Liver (tissue), 8 donors: ENCODE measurements at regions not wholly inside any gene's neighbourhood (a gene's known extent, or its start where the extent isn't known, plus 50 kb on each side); places are given as distances from the start of the nearest gene placed in this dataset.
"Not testable (repeated sequence)": the region's sequence is repeated elsewhere in the genome, so short reads cannot be mapped to it uniquely, and the experiment has no call there.

Source experiments
- DNase-seq: peaks from one replicate; pipeline ENCODE4 v3.0.0-alpha.2; 2017; ENCODE audit warnings: low spot score
- H3K27ac ChIP-seq, 2 donors: one replicate each; pipeline ENCODE4 v1.7.0; 2013; ENCODE audit warnings: inconsistent platforms in 2 of 2, low read length in 2 of 2, control low read depth in 1 of 2, low read depth in 1 of 2, mild to moderate bottlenecking in 1 of 2
- H3K27me3 ChIP-seq, 4 donors: one replicate each; pipeline versions ENCODE4 v1.6.1 to v1.7.0; 2013; ENCODE audit warnings: low read length in 3 of 4, inconsistent platforms in 1 of 4, mild to moderate bottlenecking in 1 of 4, moderate library complexity in 1 of 4; ENCODE audit not compliant: control insufficient read depth in 4 of 4, insufficient read depth in 4 of 4
- H3K36me3 ChIP-seq, 4 donors: one replicate each; pipeline versions ENCODE4 v1.6.1 to v1.7.0; 2013; ENCODE audit warnings: low read length in 3 of 4, mild to moderate bottlenecking in 3 of 4, low read depth in 1 of 4, moderate library complexity in 1 of 4; ENCODE audit not compliant: control insufficient read depth in 4 of 4, insufficient read depth in 3 of 4
- H3K4me1 ChIP-seq, 4 donors: one replicate each; pipeline versions ENCODE4 v1.6.1 to v1.7.0; 2013; ENCODE audit warnings: low read length in 3 of 4, mild to moderate bottlenecking in 3 of 4, moderate library complexity in 1 of 4; ENCODE audit not compliant: control insufficient read depth in 4 of 4, insufficient read depth in 4 of 4
- H3K4me3 ChIP-seq, 3 donors: one replicate each; pipeline versions ENCODE4 v1.6.1 to v1.7.0; 2013; ENCODE audit warnings: low read length in 3 of 3, control low read depth in 1 of 3, low read depth in 1 of 3, mild to moderate bottlenecking in 1 of 3
- H3K9ac ChIP-seq, 2 donors: one replicate each; pipeline ENCODE4 v1.7.0; 2013; ENCODE audit warnings: low read length in 2 of 2, mild to moderate bottlenecking in 2 of 2, moderate library complexity in 2 of 2, control low read depth in 1 of 2, low read depth in 1 of 2
- H3K9me3 ChIP-seq, 4 donors: one replicate each; pipeline versions ENCODE4 v1.6.1 to v1.7.0; 2013; ENCODE audit warnings: low read length in 3 of 4; ENCODE audit not compliant: control insufficient read depth in 4 of 4
- ATF3 ChIP-seq: IDR thresholded peaks from 2 replicates; pipeline ENCODE4 v1.6.1; 2016; ENCODE audit warnings: antibody characterized with exemption
- CTCF ChIP-seq: fragments of 150-350 bp; IDR thresholded peaks from 2 replicates; pipeline ENCODE4 v1.5.1; 2017; ENCODE audit warnings: improper control_type of control experiment, low read depth, low read length; ENCODE audit not compliant: missing input control
- EGR1 ChIP-seq, 2 donors: IDR thresholded peaks; 2 replicates each; pipeline ENCODE4 v1.6.1; 2016 to 2018; ENCODE audit warnings: antibody characterized with exemption in 2 of 2, low read depth in 2 of 2
- FOXA1 ChIP-seq: IDR thresholded peaks from 2 replicates; pipeline ENCODE4 v1.6.1; 2016; ENCODE audit warnings: antibody characterized with exemption
- FOXA2 ChIP-seq: IDR thresholded peaks from 2 replicates; pipeline ENCODE4 v1.6.1; 2016; ENCODE audit warnings: antibody characterized with exemption
- HNF4A ChIP-seq, 2 donors: conservative IDR thresholded peaks; 2 replicates each; pipeline ENCODE4 v1.6.1; 2016; ENCODE audit warnings: antibody characterized with exemption in 2 of 2, mild to moderate bottlenecking in 2 of 2
- HNF4G ChIP-seq: IDR thresholded peaks from 2 replicates; pipeline ENCODE4 v1.6.1; 2016; ENCODE audit warnings: antibody characterized with exemption
- NR2F2 ChIP-seq: IDR thresholded peaks from 2 replicates; pipeline ENCODE4 v1.6.1; 2016; ENCODE audit warnings: antibody characterized with exemption
- RAD21 ChIP-seq, 2 donors: IDR thresholded peaks; 2 replicates each; pipeline ENCODE4 v1.6.1; 2016; ENCODE audit warnings: antibody characterized with exemption in 2 of 2, mild to moderate bottlenecking in 2 of 2
- REST ChIP-seq: IDR thresholded peaks from 2 replicates; pipeline ENCODE4 v1.6.1; 2016; ENCODE audit warnings: antibody characterized with exemption, mild to moderate bottlenecking
- RXRA ChIP-seq, 2 donors: IDR thresholded peaks; 2 replicates each; pipeline ENCODE4 v1.6.1; 2017 to 2018; ENCODE audit warnings: antibody characterized with exemption in 2 of 2, mild to moderate bottlenecking in 1 of 2
- SP1 ChIP-seq: IDR thresholded peaks from 2 replicates; pipeline ENCODE4 v1.6.1; 2018; ENCODE audit warnings: antibody characterized with exemption, mild to moderate bottlenecking
- TAF1 ChIP-seq: conservative IDR thresholded peaks from 2 replicates; pipeline ENCODE4 v1.6.1; 2016; ENCODE audit warnings: antibody characterized with exemption, mild to moderate bottlenecking
- YY1 ChIP-seq: IDR thresholded peaks from 2 replicates; pipeline ENCODE4 v1.6.1; 2016; ENCODE audit warnings: antibody characterized with exemption, mild to moderate bottlenecking
- WGBS: extraction: QIAGEN DNeasy Blood & Tissue Kit; methylation state at CpG from one replicate; pipeline ENCODE4 v1.1.7; 2013; 5-methylcytosine and 5-hydroxymethylcytosine counted together
- donor health status: healthy.
- donor health status: healthy.
- donor health status: healthy.
- donor health status: healthy.
- donor health status: healthy.

GRCh38 chr1:98287626-98288025 lies 366.8 kb upstream of the DPYD start:
- 50% methylated on average over 2 of the region's 2 CpGs for WGBS
- H3K4me3 ChIP-seq: no peak overlapping the region
- no peak overlapping the region for H3K27ac ChIP-seq
- H3K27me3 ChIP-seq: no peaks in the 10 kb centered on the region
- H3K9me3 ChIP-seq: no peaks in the 10 kb centered on the region
- H3K36me3 ChIP-seq: no peaks in the 10 kb centered on the region
- H3K9ac ChIP-seq: no peak overlapping the region
- H3K4me1 ChIP-seq: no peaks in the 10 kb centered on the region
- TF ChIP-seq YY1 (no peak), TAF1 (no peak), HNF4A (conservative IDR thresholded peaks at IDR 0.05) (no peak), NR2F2 (no peak), SP1 (no peak), EGR1 (IDR thresholded peaks at IDR 0.05; ENCODE audit: low read depth in 2 of 2) (no peak), FOXA1 (no peak), RAD21 (IDR thresholded peaks at IDR 0.05) (no peak), FOXA2 (no peak), HNF4G (no peak)
- DNase-seq: no peak

GRCh38 chr1:98286656-98287055 lies 365.8 kb upstream of the DPYD start:
- H3K9ac ChIP-seq: no peak overlapping the region
- H3K4me3 ChIP-seq: no peak overlapping the region
- H3K27me3 ChIP-seq: no peaks in the 10 kb centered on the region
- H3K36me3 ChIP-seq: no peaks in the 10 kb centered on the region
- no peaks in the 10 kb centered on the region for H3K9me3 ChIP-seq
- no peaks in the 10 kb centered on the region for H3K4me1 ChIP-seq
- DNase-seq: no peak
- 41% methylated on average over 1 of the region's 1 CpG for WGBS
- no peak for TF ChIP-seq YY1
- TF ChIP-seq TAF1: no peak
- TF ChIP-seq SP1: no peak
- TF ChIP-seq FOXA1: no peak
- TF ChIP-seq REST: no peak
- TF ChIP-seq EGR1 (IDR thresholded peaks at IDR 0.05; ENCODE audit: low read depth in 2 of 2): no peak
- TF ChIP-seq CTCF: no peak
- TF ChIP-seq RAD21 (IDR thresholded peaks at IDR 0.05): no peak
- no peak for TF ChIP-seq HNF4A (conservative IDR thresholded peaks at IDR 0.05)
- TF ChIP-seq ATF3: no peak
- TF ChIP-seq NR2F2: no peak
- no peak for TF ChIP-seq RXRA (IDR thresholded peaks at IDR 0.05)
- no peak overlapping the region for H3K27ac ChIP-seq

GRCh38 chr1:98285286-98285685 lies 364.5 kb upstream of the DPYD start:
- not testable (repeated sequence) for H3K9me3 ChIP-seq, H3K27me3 ChIP-seq, H3K27ac ChIP-seq, H3K4me1 ChIP-seq, H3K36me3 ChIP-seq, H3K4me3 ChIP-seq, H3K9ac ChIP-seq, DNase-seq
- WGBS: 37% methylated on average over 2 of the region's 2 CpGs
